A549 (cell line): ENCODE measurements at regions not wholly inside any gene's neighbourhood (a gene's known extent, or its start where the extent isn't known, plus 50 kb on each side); places are given as distances from the start of the nearest gene placed in this dataset.

Experiments used
- ATAC-seq, 2 experiments: fragments of 200-7000 bp in 1 of 2; fragments of >200 bp in 1 of 2; cut with Nextera tagmentation in 1 of 2; cut with Tn5 transposase in 1 of 2; 3 replicates each; pipeline versions ENCODE4 v1.8.0 to v1.9.1; 2018 to 2020; ENCODE audit warnings: mild to moderate bottlenecking in 1 of 2, moderate library complexity in 1 of 2
- CTCF ChIA-PET: fragments of 300-600 bp; sonication (Branson Sonifier 250); formaldehyde crosslinking; extraction: SDS; loops from one replicate; lab custom pipeline; 2021; ENCODE audit warnings: antibody characterized with exemption, inconsistent platforms; lab: Yijun Ruan, JAX
- POLR2A ChIA-PET: fragments of 350-600 bp; formaldehyde crosslinking; extraction: SDS; loops from one replicate; lab custom pipeline; 2021; ENCODE audit warnings: antibody characterized with exemption, inconsistent platforms; lab: Yijun Ruan, JAX
- DNase-seq, 2 experiments: peaks; one replicate each; pipeline versions ENCODE4 v3.0.0 to v3.0.0-alpha.2; 2011 to 2016; ENCODE audit warnings: low read depth in 1 of 2, low spot score in 1 of 2
- FAIRE-seq: peaks from 2 replicates; lab custom pipeline; 2011; peaks lifted over from hg19 to GRCh38; lab: Jason Lieb, UNC
- H3K27ac ChIP-seq, 2 experiments: fragments of >200 bp; sonication (Bioruptor Twin); formaldehyde crosslinking; 3 replicates each; pipeline ENCODE4 v1.5.1; 2016 to 2017
- H3K4me1 ChIP-seq: fragments of >200 bp; sonication (Bioruptor Twin); formaldehyde crosslinking; 3 replicates; pipeline ENCODE4 v1.6.1; 2016
- H3K4me2 ChIP-seq: fragments of >200 bp; sonication (Bioruptor Twin); formaldehyde crosslinking; 3 replicates; pipeline ENCODE4 v1.6.1; 2016
- H3K4me3 ChIP-seq: fragments of >200 bp; sonication (Bioruptor Twin); formaldehyde crosslinking; 3 replicates; pipeline ENCODE4 v1.5.1; 2016
- H3K9me3 ChIP-seq: fragments of >200 bp; sonication (Bioruptor Twin); formaldehyde crosslinking; 3 replicates; pipeline ENCODE4 v1.6.1; 2016
- BHLHE40 ChIP-seq: IDR thresholded peaks from 2 replicates; pipeline ENCODE4 v1.6.1; 2012; ENCODE audit warnings: low read depth, low read length, inconsistent platforms
- CBX8 ChIP-seq: fragments of 200-600 bp; sonication (generic); IDR thresholded peaks from 2 replicates; pipeline ENCODE4 v1.6.1; 2016
- CEBPB ChIP-seq, 2 experiments: fragments of >200 bp in 1 of 2; sonication (Bioruptor Twin) in 1 of 2; formaldehyde crosslinking in 1 of 2; IDR thresholded peaks; 2 replicates each; pipeline ENCODE4 v1.6.1; 2012 to 2016
- ESRRA ChIP-seq: fragments of 150-350 bp; IDR thresholded peaks from 2 replicates; pipeline ENCODE4 v1.6.1; 2014; ENCODE audit warnings: mild to moderate bottlenecking, low read length, borderline replicate concordance
- FOSB ChIP-seq: fragments of 250-450 bp; sonication (Bioruptor Pico); IDR thresholded peaks from 2 replicates; pipeline ENCODE4 v1.5.0; 2020; ENCODE audit warnings: mild to moderate bottlenecking, moderate library complexity
- FOSL2 ChIP-seq, 2 experiments: fragments of 450-650 bp in 1 of 2; fragments of >200 bp in 1 of 2; sonication (Bioruptor Twin) in 1 of 2; formaldehyde crosslinking; IDR thresholded peaks; 2 replicates each; pipeline versions ENCODE4 v1.5.0 to v1.6.1; 2016 to 2020; ENCODE audit warnings: mild to moderate bottlenecking in 1 of 2, moderate library complexity in 1 of 2
- FOXS1 ChIP-seq: fragments of 250-450 bp; sonication (Bioruptor Pico); IDR thresholded peaks from 2 replicates; pipeline ENCODE4 v1.5.0; 2020; ENCODE audit warnings: mild to moderate bottlenecking, moderate library complexity
- HDAC2 ChIP-seq: fragments of 200-600 bp; sonication (generic); IDR thresholded peaks from 2 replicates; pipeline ENCODE4 v1.6.1; 2016
- HEYL ChIP-seq: fragments of 250-450 bp; sonication (Bioruptor Pico); IDR thresholded peaks from 2 replicates; pipeline ENCODE4 v1.8.0; 2021; ENCODE audit warnings: mild to moderate bottlenecking, moderate library complexity
- HOXA7 ChIP-seq: fragments of 250-450 bp; sonication (Bioruptor Pico); IDR thresholded peaks from 2 replicates; pipeline ENCODE4 v1.5.0; 2020; ENCODE audit warnings: mild to moderate bottlenecking, moderate library complexity
- HOXB13 ChIP-seq: fragments of 250-450 bp; sonication (Bioruptor Pico); IDR thresholded peaks from 2 replicates; pipeline ENCODE4 v1.5.0; 2020; ENCODE audit warnings: low read depth, mild to moderate bottlenecking, moderate library complexity
- JUN ChIP-seq, 2 experiments: fragments of >200 bp; sonication (Bioruptor Twin); formaldehyde crosslinking; IDR thresholded peaks; 2 replicates in 1 of 2; 3 replicates in 1 of 2; pipeline ENCODE4 v1.6.1; 2016 to 2017
- KDM1A ChIP-seq: fragments of 200-600 bp; sonication (generic); IDR thresholded peaks from 2 replicates; pipeline ENCODE4 v1.6.1; 2016; ENCODE audit warnings: low read depth, mild to moderate bottlenecking
- MAFK ChIP-seq: fragments of 450-650 bp; IDR thresholded peaks from 2 replicates; pipeline ENCODE4 v1.6.1; 2014; ENCODE audit not compliant: partially characterized antibody
- MAZ ChIP-seq: fragments of 150-350 bp; IDR thresholded peaks from 2 replicates; pipeline ENCODE4 v1.6.1; 2014; ENCODE audit warnings: antibody characterized with exemption, low read depth, low read length, borderline replicate concordance
- NFE2L2 ChIP-seq: fragments of 150-350 bp; conservative IDR thresholded peaks from 2 replicates; pipeline ENCODE4 v1.6.1; 2014; ENCODE audit warnings: low read length
- PHF8 ChIP-seq: fragments of 200-600 bp; sonication (generic); IDR thresholded peaks from 2 replicates; pipeline ENCODE4 v1.6.1; 2016; ENCODE audit warnings: low read depth, mild to moderate bottlenecking, antibody characterized with exemption, moderate library complexity, borderline replicate concordance
- POLR2A ChIP-seq: IDR thresholded peaks from 2 replicates; pipeline ENCODE4 v1.6.1; 2012; ENCODE audit warnings: mild to moderate bottlenecking, low read length
- POLR2AphosphoS2 ChIP-seq: conservative IDR thresholded peaks from 2 replicates; pipeline ENCODE4 v1.6.1; 2012; ENCODE audit warnings: low read length, improper control_type of control experiment, inconsistent platforms
- RAD21 ChIP-seq, 2 experiments: fragments of >200 bp in 1 of 2; sonication (Bioruptor Twin) in 1 of 2; formaldehyde crosslinking in 1 of 2; IDR thresholded peaks in 1 of 2; conservative IDR thresholded peaks in 1 of 2; 2 replicates in 1 of 2; 3 replicates in 1 of 2; pipeline ENCODE4 v1.6.1; 2012 to 2018; ENCODE audit warnings: inconsistent platforms in 1 of 2
- RCOR1 ChIP-seq: fragments of 150-350 bp; IDR thresholded peaks from 2 replicates; pipeline ENCODE4 v1.6.1; 2014; ENCODE audit warnings: antibody characterized with exemption, low read length, low read depth
- RFX5 ChIP-seq: fragments of 450-650 bp; IDR thresholded peaks from 2 replicates; pipeline ENCODE4 v1.7.1; 2014; ENCODE audit warnings: antibody characterized with exemption, mild to moderate bottlenecking, moderate library complexity
- RNF2 ChIP-seq: fragments of 200-600 bp; sonication (generic); IDR thresholded peaks from 2 replicates; pipeline ENCODE4 v1.6.1; 2016; ENCODE audit warnings: low read depth, mild to moderate bottlenecking, antibody characterized with exemption, moderate library complexity, borderline replicate concordance
- SREBF2 ChIP-seq: fragments of 450-650 bp; IDR thresholded peaks from 2 replicates; pipeline ENCODE4 v1.6.1; 2014; ENCODE audit warnings: mild to moderate bottlenecking, moderate library complexity
- ZC3H11A ChIP-seq: fragments of 450-650 bp; IDR thresholded peaks from 2 replicates; pipeline ENCODE4 v1.6.1; 2014; ENCODE audit warnings: antibody characterized with exemption, mild to moderate bottlenecking
- WGBS: methylation state at CpG from one replicate; pipeline ENCODE4 v1.1.6; 2017; ENCODE audit errors: missing lambda C conversion rate; 5-methylcytosine and 5-hydroxymethylcytosine counted together
- TF ChIP-seq, protein P1 (sequence below): fragments of 250-450 bp; sonication (Bioruptor Pico); IDR thresholded peaks from 2 replicates; pipeline ENCODE4 v1.5.0; 2021; ENCODE audit warnings: mild to moderate bottlenecking, moderate library complexity, borderline replicate concordance
- TF ChIP-seq, protein P2 (sequence below): IDR thresholded peaks from 2 replicates; pipeline ENCODE4 v1.6.1; 2012

DNA sequence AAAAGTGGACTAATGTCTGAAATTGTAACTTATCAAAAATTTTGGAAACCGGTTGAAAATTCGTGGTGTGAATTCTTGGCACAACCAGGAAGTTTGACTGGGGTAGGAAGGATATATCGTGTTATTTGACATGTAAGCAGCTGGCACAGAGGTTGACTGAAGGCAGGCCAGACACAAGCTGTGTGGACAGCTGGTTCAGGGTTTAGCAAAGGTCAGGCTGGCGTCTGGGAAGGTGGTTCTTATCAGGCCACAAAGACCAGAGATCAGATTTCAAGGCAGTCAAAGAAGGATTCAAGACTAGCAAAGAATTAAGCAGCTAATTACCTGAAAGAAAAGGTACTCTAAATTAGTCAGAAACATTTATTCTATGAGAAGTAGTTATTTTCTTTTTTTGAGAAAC is 450.2 kb upstream of the MDGA2 start:
- Histone ChIP-seq H3K4me3 (no peak overlapping the region), H3K4me2 (no peak overlapping the region), H3K27ac (no peak overlapping the region), H3K9me3 (0 out of 3 replicates have a peak, but pooled peaks cover under 1% of the 10 kb centered on the region), H3K4me1 (no peaks in the 10 kb centered on the region)
- ATAC-seq, result no peak
- CTCF ChIA-PET, result no interaction called here
- 9% methylated on average over 4 of the region's 4 CpGs for WGBS
- no peak for DNase-seq
- POLR2A ChIA-PET, result no interaction called here
- FAIRE-seq, result no peak
- TF ChIP-seq CEBPB (IDR thresholded peaks at IDR 0.05) (no peak), RAD21 (conservative IDR thresholded peaks at IDR 0.05 in 1 of 2, IDR thresholded peaks at IDR 0.05 in 1 of 2) (no peak), HOXA7 (CRISPR knock-in tag) (no peak), RFX5 (no peak), MAFK (no peak), FOXS1 (CRISPR knock-in tag) (no peak), FOSB (CRISPR knock-in tag) (no peak), JUN (IDR thresholded peaks at IDR 0.05) (no peak), HOXB13 (CRISPR knock-in tag) (no peak), SREBF2 (no peak), POLR2A (no peak), KDM1A (no peak), BHLHE40 (no peak), CBX8 (no peak), POLR2AphosphoS2 (no peak)
- TF ChIP-seq, protein P1, sequence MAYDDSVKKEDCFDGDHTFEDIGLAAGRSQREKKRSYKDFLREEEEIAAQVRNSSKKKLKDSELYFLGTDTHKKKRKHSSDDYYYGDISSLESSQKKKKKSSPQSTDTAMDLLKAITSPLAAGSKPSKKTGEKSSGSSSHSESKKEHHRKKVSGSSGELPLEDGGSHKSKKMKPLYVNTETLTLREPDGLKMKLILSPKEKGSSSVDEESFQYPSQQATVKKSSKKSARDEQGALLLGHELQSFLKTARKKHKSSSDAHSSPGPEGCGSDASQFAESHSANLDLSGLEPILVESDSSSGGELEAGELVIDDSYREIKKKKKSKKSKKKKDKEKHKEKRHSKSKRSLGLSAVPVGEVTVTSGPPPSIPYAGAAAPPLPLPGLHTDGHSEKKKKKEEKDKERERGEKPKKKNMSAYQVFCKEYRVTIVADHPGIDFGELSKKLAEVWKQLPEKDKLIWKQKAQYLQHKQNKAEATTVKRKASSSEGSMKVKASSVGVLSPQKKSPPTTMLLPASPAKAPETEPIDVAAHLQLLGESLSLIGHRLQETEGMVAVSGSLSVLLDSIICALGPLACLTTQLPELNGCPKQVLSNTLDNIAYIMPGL (CRISPR knock-in tag), result no peak

DNA sequence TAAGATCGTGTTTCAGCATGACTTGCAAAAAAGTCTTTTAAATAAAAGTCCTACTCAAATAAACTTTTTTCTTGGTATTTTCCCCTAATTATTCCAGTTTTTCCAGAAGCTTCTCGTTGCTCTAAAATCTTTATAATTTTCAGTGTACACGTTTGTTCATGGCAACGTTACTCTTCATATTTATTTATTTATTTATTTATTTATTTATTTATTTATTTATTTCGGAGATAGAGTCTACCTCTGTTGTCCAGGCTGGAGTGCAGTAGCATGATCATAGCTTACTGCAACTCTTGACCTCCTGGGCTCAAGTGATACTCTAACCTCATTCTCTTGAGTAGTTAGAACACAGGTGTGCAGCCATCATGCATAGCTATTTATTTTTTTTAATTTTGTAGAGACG is 438.3 kb upstream of the MDGA2 start:
- 6% methylated on average over 6 of the region's 6 CpGs for WGBS
- H3K27ac ChIP-seq, result no peak overlapping the region
- ChIA-PET CTCF (interaction anchor here (1.3 kb wide), 1 partner anchor 14 kb away, joined by 3 read pairs; no protein-coding TSS in a partner anchor), POLR2A (no interaction called here)
- no peaks in the 10 kb centered on the region for H3K4me1 ChIP-seq
- DNase-seq (no peak), ATAC-seq (no peak), FAIRE-seq (no peak)
- TF ChIP-seq ZC3H11A, result peak; percentile 88
- 0 out of 2 replicates have a peak, but pooled peaks have one; percentile 28 for TF ChIP-seq NFE2L2
- no peak for TF ChIP-seq CEBPB (IDR thresholded peaks at IDR 0.05)
- H3K4me3 ChIP-seq, result no peak overlapping the region
- no peaks in the 10 kb centered on the region for H3K9me3 ChIP-seq
- H3K4me2 ChIP-seq, result no peak overlapping the region

DNA sequence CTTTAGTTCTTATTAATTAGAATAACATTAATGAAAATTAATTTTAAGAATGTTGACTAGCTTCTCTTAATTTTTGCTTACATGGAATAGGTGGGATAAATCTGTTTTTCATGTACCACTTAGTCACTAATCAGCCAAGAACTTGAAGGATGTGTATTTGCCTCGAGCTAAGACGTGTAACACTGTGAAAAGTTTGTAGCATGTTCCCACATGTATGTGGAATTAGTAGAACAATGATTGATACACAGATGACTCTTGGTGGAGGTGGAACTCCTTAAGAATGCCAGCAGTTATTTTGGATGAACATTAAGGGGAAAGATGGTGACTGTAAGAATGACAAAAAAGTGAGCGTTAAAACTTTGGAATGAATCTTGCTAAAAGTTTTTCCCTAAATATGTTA is 435.7 kb upstream of the MDGA2 start:
- ChIA-PET POLR2A (no interaction called here), CTCF (no interaction called here)
- 4% methylated on average over 3 of the region's 3 CpGs for WGBS
- Histone ChIP-seq H3K27ac (no peak overlapping the region), H3K4me3 (no peak overlapping the region), H3K9me3 (no peaks in the 10 kb centered on the region), H3K4me2 (no peak overlapping the region), H3K4me1 (no peaks in the 10 kb centered on the region)
- FAIRE-seq, result no peak
- DNase-seq, result no peak
- no peak for ATAC-seq
- no peak for TF ChIP-seq HDAC2
- TF ChIP-seq KDM1A, result no peak
- TF ChIP-seq HEYL (CRISPR knock-in tag), result no peak
- TF ChIP-seq FOSL2 (IDR thresholded peaks at IDR 0.05), result no peak
- no peak for TF ChIP-seq FOSL2 (CRISPR knock-in tag; IDR thresholded peaks at IDR 0.05)
- TF ChIP-seq, protein P2, sequence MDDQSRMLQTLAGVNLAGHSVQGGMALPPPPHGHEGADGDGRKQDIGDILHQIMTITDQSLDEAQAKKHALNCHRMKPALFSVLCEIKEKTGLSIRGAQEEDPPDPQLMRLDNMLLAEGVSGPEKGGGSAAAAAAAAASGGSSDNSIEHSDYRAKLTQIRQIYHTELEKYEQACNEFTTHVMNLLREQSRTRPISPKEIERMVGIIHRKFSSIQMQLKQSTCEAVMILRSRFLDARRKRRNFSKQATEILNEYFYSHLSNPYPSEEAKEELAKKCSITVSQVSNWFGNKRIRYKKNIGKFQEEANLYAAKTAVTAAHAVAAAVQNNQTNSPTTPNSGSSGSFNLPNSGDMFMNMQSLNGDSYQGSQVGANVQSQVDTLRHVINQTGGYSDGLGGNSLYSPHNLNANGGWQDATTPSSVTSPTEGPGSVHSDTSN, result no peak
- no peak for TF ChIP-seq RNF2
- no peak for TF ChIP-seq BHLHE40
- TF ChIP-seq PHF8, result no peak
- no peak for TF ChIP-seq SREBF2
- no peak for TF ChIP-seq HOXB13 (CRISPR knock-in tag)
- no peak for TF ChIP-seq RCOR1
- no peak for TF ChIP-seq ESRRA
- TF ChIP-seq POLR2A, result no peak
- TF ChIP-seq MAZ, result no peak
